Panc1 (cell line): ENCODE measurements at regions not wholly inside any gene's neighbourhood (a gene's known extent, or its start where the extent isn't known, plus 50 kb on each side); places are given as distances from the start of the nearest gene placed in this dataset.

Source experiments
- ATAC-seq: fragments of 200-7000 bp; cut with Tn5 transposase; 2 replicates; pipeline ENCODE4 v1.9.1; 2020; ENCODE audit warnings: mild to moderate bottlenecking, moderate library complexity
- BruUV-seq: library from RNA; stranded (reverse); fragments of 400-500 nt; replicated peaks from 2 replicates; lab custom pipeline; 2021; lab: Mats Ljungman, UMichigan
- CTCF ChIA-PET: fragments of 300-600 bp; sonication (Branson Sonifier 250); formaldehyde crosslinking; loops from one replicate; lab custom pipeline; 2022; ENCODE audit warnings: antibody characterized with exemption; lab: Charles Lee
- POLR2A ChIA-PET: fragments of 300-600 bp; sonication (Branson Sonifier 250); formaldehyde crosslinking; loops from one replicate; lab custom pipeline; 2022; ENCODE audit warnings: antibody characterized with exemption; lab: Charles Lee
- DNase-seq: peaks from one replicate; pipeline ENCODE4 v3.0.0-alpha.2; 2010; ENCODE audit warnings: low read depth, low spot score
- H3K27ac ChIP-seq: 2 replicates; pipeline ENCODE4 v1.5.1; 2011; ENCODE audit warnings: mild to moderate bottlenecking, low read length, inconsistent platforms
- H3K27me3 ChIP-seq: fragments of 200-500 bp; sonication (Bioruptor generic); 2 replicates; pipeline ENCODE4 v1.6.0; 2014; ENCODE audit warnings: low read length, inconsistent platforms; ENCODE audit not compliant: control insufficient read depth, insufficient read depth
- H3K36me3 ChIP-seq: fragments of 200-500 bp; sonication (Bioruptor generic); 2 replicates; pipeline ENCODE4 v1.5.1; 2014; ENCODE audit warnings: inconsistent platforms, mild to moderate bottlenecking, low read length, moderate library complexity; ENCODE audit not compliant: control insufficient read depth, insufficient read depth
- H3K4me1 ChIP-seq: 2 replicates; pipeline ENCODE4 v1.5.1; 2011; ENCODE audit warnings: inconsistent platforms, mild to moderate bottlenecking, low read length, moderate library complexity; ENCODE audit not compliant: control insufficient read depth, insufficient read depth
- H3K4me3 ChIP-seq, 2 experiments: 2 replicates each; pipeline ENCODE4 v1.5.1; 2011 to 2012; ENCODE audit warnings: low read depth in 2 of 2, low read length in 2 of 2, mild to moderate bottlenecking in 2 of 2, inconsistent platforms in 1 of 2, moderate library complexity in 1 of 2
- H3K9me3 ChIP-seq: fragments of 200-500 bp; sonication (Bioruptor generic); 2 replicates; pipeline ENCODE4 v1.5.1; 2014; ENCODE audit warnings: low read depth, mild to moderate bottlenecking, inconsistent platforms, low read length, moderate library complexity; ENCODE audit not compliant: control insufficient read depth, insufficient read depth
- POLR2AphosphoS5 ChIP-seq: IDR thresholded peaks from 2 replicates; pipeline ENCODE4 v1.6.1; 2012; ENCODE audit warnings: mild to moderate bottlenecking, low read depth, low read length, moderate library complexity
- SIN3A ChIP-seq: IDR thresholded peaks from 2 replicates; pipeline ENCODE4 v1.6.1; 2012; ENCODE audit warnings: low read depth, mild to moderate bottlenecking, low read length, moderate library complexity, borderline replicate concordance; ENCODE audit not compliant: insufficient read depth
- TCF7L2 ChIP-seq: IDR thresholded peaks from 2 replicates; pipeline ENCODE4 v1.6.1; 2011; ENCODE audit warnings: mild to moderate bottlenecking, low read depth, low read length, inconsistent platforms
- in situ Hi-C: cut with HindIII; loops from 2 replicates; pipeline ENCODE4 v1.10.0; 2016; ENCODE audit warnings: low sequenced_read_pairs, low pct_unique_long_range_greater_than_20kb
- intact Hi-C: fragments of 100-400 bp; cut with micrococcal nuclease; formaldehyde crosslinking; loops from one replicate; pipeline ENCODE4 v1.10.0; 2022; ENCODE audit not compliant: unreplicated experiment
- TF ChIP-seq, protein P1 (sequence below), 2 experiments: IDR thresholded peaks; 2 replicates each; pipeline ENCODE4 v1.6.1; 2011 to 2012; ENCODE audit warnings: low read depth in 2 of 2, control low read depth in 1 of 2, low read length in 1 of 2, mild to moderate bottlenecking in 1 of 2, moderate library complexity in 1 of 2; ENCODE audit not compliant: insufficient read depth in 1 of 2
- TF ChIP-seq, protein P2 (sequence below): fragments of 450-650 bp; IDR thresholded peaks from 2 replicates; pipeline ENCODE4 v1.5.1; 2017; ENCODE audit warnings: mild to moderate bottlenecking

DNA sequence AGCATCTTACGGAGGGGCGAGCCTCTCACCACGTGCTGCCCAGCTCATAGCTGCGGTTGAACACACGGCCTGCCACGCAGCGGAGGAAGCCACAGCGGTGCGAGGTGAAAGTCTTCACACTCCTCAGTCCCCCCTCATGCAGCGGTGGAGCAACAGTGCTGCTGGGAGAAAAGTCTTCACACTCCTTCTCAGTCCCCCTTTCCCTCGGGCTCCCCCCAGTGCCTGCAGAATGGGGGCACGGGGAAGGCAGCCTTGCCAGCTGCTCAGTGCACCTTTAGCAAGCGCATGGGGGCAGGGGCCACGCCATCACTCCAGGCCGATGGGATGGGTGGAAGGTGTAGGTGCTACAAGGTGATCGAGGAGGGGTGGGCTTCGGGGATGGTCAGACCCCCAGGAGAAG is 206.3 kb upstream of the TCERG1L start:
- H3K27ac ChIP-seq, result no peak overlapping the region
- H3K36me3 ChIP-seq, result no peaks in the 10 kb centered on the region
- H3K9me3 ChIP-seq, result no peaks in the 10 kb centered on the region
- H3K4me1 ChIP-seq, result no peaks in the 10 kb centered on the region
- DNase-seq (no peak), ATAC-seq (no peak)
- POLR2A ChIA-PET, result no interaction called here
- TF ChIP-seq SIN3A, result no peak
- TF ChIP-seq, protein P1, sequence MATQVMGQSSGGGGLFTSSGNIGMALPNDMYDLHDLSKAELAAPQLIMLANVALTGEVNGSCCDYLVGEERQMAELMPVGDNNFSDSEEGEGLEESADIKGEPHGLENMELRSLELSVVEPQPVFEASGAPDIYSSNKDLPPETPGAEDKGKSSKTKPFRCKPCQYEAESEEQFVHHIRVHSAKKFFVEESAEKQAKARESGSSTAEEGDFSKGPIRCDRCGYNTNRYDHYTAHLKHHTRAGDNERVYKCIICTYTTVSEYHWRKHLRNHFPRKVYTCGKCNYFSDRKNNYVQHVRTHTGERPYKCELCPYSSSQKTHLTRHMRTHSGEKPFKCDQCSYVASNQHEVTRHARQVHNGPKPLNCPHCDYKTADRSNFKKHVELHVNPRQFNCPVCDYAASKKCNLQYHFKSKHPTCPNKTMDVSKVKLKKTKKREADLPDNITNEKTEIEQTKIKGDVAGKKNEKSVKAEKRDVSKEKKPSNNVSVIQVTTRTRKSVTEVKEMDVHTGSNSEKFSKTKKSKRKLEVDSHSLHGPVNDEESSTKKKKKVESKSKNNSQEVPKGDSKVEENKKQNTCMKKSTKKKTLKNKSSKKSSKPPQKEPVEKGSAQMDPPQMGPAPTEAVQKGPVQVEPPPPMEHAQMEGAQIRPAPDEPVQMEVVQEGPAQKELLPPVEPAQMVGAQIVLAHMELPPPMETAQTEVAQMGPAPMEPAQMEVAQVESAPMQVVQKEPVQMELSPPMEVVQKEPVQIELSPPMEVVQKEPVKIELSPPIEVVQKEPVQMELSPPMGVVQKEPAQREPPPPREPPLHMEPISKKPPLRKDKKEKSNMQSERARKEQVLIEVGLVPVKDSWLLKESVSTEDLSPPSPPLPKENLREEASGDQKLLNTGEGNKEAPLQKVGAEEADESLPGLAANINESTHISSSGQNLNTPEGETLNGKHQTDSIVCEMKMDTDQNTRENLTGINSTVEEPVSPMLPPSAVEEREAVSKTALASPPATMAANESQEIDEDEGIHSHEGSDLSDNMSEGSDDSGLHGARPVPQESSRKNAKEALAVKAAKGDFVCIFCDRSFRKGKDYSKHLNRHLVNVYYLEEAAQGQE (IDR thresholded peaks at IDR 0.05; ENCODE audit: insufficient read depth in 1 of 2, low read depth in 2 of 2, low read length in 1 of 2), result no peak
- CTCF ChIA-PET, result no interaction called here
- no peak overlapping the region for H3K4me3 ChIP-seq
- BruUV-seq, result no TSS peak
- in situ Hi-C loops, result no loop called here
- intact Hi-C loops, result no loop called here
- peaks cover 10% of the 10 kb centered on the region for H3K27me3 ChIP-seq

DNA sequence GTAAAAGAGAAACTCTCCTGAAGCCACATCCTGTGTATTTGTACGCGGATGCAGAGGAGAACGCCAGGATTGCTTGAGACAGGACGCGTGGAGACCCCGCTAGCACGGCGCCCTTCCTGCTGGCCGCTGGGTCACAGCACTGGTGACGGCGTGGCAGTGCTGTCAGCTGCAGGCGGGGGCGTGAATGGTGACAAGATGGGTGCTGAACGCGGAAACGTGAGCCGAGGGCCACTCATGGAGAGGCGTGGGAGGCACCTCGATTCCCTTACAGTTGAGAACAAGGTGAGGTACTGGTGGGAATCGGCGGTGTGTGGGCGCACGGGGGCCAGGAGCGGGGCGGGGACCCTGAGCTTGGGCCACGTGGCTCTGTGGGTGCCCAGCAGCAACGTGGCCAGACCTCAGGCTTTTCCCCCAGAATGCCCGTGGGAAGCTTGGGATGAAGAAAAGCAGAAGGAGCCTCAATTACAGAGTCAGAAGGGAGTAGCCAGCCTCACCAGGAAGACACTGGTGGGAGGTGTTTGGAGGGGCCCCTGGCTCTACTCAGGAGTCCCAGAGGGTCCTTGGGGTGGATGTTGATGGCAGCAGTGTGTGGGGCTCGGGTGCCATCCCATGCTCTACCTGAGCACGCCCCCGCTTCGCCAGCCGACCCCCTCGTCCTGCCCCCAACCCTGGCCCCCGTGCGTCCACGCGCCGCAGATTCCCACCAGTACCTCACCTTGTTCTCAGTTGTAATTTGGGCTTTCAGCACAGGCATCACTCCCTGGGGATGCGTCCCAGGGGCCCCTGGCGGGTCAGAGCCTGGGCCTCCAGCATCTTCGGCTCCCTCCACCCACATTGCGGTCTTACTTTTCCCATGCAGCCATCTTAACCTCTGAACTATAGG is 208.4 kb upstream of the TCERG1L start:
- in situ Hi-C loops, result no loop called here
- ChIA-PET POLR2A (interaction anchor here (0.6 kb wide), 1 partner anchor 703 kb away, joined by 3 read pairs; no protein-coding TSS in a partner anchor), CTCF (no interaction called here)
- Histone ChIP-seq H3K36me3 (no peaks in the 10 kb centered on the region), H3K4me1 (no peaks in the 10 kb centered on the region), H3K9me3 (no peaks in the 10 kb centered on the region), H3K27me3 (peaks cover 9% of the 10 kb centered on the region), H3K4me3 (no peak overlapping the region), H3K27ac (no peak overlapping the region)
- no peak for TF ChIP-seq TCF7L2
- intact Hi-C loops, result no loop called here
- no peak for DNase-seq
- ATAC-seq, result no peak
- no TSS peak for BruUV-seq

DNA sequence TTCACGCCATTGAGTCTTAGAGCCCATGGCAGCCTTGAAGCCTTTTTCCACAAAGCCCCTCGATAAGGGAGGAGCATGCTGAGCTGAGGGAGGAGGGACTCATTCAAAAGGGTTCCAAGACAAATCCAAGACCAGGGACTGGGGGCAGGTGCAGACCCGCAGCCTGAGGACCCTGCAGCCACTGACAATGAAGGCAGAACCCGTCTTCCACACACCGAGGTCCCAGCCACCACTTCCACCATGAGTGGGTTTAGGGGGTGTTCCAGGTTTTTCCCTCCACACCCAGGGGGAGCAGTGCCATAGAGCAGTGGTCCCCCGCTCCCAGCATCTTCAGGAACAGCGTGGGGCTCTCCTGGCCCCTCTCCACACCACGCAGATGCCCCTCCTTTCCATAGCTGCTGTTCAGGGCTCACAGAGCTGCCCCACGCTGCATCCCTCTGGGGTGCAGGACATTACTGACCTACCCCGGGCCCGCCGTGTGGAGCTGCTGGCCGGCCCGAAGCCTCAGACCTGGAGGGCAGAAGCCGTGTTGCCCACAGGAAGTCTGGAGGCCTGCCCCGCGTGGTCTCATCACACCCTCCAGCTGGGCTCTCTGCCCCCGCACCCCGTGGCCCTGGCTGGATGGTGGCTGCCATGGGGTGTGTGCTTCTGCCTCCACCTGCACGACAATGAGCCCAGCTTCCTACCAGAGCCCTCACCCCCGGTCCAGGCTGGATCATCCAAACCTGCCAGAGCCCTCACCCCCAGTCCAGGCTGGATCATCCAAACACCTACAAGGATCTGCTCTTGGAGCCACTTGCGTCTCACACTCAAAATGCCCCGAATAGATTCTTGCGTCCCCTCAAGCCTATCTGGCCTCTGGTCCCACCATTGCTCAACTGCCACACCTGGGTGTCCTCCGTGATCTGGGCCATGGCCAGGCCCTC is 220.0 kb upstream of the TCERG1L start:
- no TSS peak for BruUV-seq
- POLR2A ChIA-PET, result no interaction called here
- Histone ChIP-seq H3K4me3 (no peak overlapping the region), H3K4me1 (no peaks in the 10 kb centered on the region), H3K27me3 (no peaks in the 10 kb centered on the region), H3K27ac (no peak overlapping the region), H3K9me3 (no peaks in the 10 kb centered on the region), H3K36me3 (no peaks in the 10 kb centered on the region)
- DNase-seq (no peak), ATAC-seq (no peak)
- intact Hi-C loops, result no loop called here
- CTCF ChIA-PET, result no interaction called here
- TF ChIP-seq, protein P1 (IDR thresholded peaks at IDR 0.05; ENCODE audit: insufficient read depth in 1 of 2, low read depth in 2 of 2, low read length in 1 of 2), result no peak
- TF ChIP-seq POLR2AphosphoS5 (no peak), SIN3A (no peak), TCF7L2 (no peak)
- TF ChIP-seq, protein P2, sequence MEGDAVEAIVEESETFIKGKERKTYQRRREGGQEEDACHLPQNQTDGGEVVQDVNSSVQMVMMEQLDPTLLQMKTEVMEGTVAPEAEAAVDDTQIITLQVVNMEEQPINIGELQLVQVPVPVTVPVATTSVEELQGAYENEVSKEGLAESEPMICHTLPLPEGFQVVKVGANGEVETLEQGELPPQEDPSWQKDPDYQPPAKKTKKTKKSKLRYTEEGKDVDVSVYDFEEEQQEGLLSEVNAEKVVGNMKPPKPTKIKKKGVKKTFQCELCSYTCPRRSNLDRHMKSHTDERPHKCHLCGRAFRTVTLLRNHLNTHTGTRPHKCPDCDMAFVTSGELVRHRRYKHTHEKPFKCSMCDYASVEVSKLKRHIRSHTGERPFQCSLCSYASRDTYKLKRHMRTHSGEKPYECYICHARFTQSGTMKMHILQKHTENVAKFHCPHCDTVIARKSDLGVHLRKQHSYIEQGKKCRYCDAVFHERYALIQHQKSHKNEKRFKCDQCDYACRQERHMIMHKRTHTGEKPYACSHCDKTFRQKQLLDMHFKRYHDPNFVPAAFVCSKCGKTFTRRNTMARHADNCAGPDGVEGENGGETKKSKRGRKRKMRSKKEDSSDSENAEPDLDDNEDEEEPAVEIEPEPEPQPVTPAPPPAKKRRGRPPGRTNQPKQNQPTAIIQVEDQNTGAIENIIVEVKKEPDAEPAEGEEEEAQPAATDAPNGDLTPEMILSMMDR, result no peak
- in situ Hi-C loops, result no loop called here
